ENCODE measurements at regions not wholly inside any gene's neighbourhood (a gene's known extent, or its start where the extent isn't known, plus 50 kb on each side); places are given as distances from the start of the nearest gene placed in this dataset.

- peaks cover 13% of the 10 kb centered on the region for H3K9me3 Mint-ChIP-seq
- Histone ChIP-seq H4K20me1 (ENCODE audit: low read depth) (no peaks in the 10 kb centered on the region), H3K79me2 (ENCODE audit: low read depth) (no peaks in the 10 kb centered on the region), H3K4me3 (no peak overlapping the region), H3K4me1 (no peaks in the 10 kb centered on the region), H3K27ac (no peak overlapping the region), H3K4me2 (no peak overlapping the region), H3K36me3 (no peaks in the 10 kb centered on the region), H2AFZ (replicated peaks) (peak overlapping the region; percentile 50), H3F3A (ENCODE audit: low read depth) (no peaks in the 10 kb centered on the region), H3K27me3 (no peaks in the 10 kb centered on the region), H3K9me3 (ENCODE audit: low read depth) (no peaks in the 10 kb centered on the region), H3K9ac (no peak overlapping the region)
- no peaks in the 10 kb centered on the region for H3K27me3 Mint-ChIP-seq (ENCODE audit: insufficient read depth, low read depth)
- DNase-seq (ENCODE audit: low spot score): no peak
- no peak overlapping the region for H3K27ac Mint-ChIP-seq
- H3K4me1 Mint-ChIP-seq: no peaks in the 10 kb centered on the region
- no peaks in the 10 kb centered on the region for H3K36me3 Mint-ChIP-seq
- TF ChIP-seq EZH2phosphoT487 (IDR thresholded peaks at IDR 0.05): no peak
- TF ChIP-seq CTCF (IDR thresholded peaks at IDR 0.05): no peak
- TF ChIP-seq EZH2 (IDR thresholded peaks at IDR 0.05): no peak
- no peak overlapping the region for H3K4me3 Mint-ChIP-seq
Measured at GRCh38 chr13:75120085-75120484, 361.9 kb downstream of the TBC1D4 start.

GRCh38 chr13:75115171-75115570 is 366.8 kb downstream of the TBC1D4 start:
- Histone ChIP-seq H3K27me3 (no peaks in the 10 kb centered on the region), H3K9me3 (ENCODE audit: low read depth) (no peaks in the 10 kb centered on the region), H3F3A (ENCODE audit: low read depth) (no peaks in the 10 kb centered on the region), H3K4me2 (no peak overlapping the region), H3K27ac (no peak overlapping the region), H3K79me2 (ENCODE audit: low read depth) (no peaks in the 10 kb centered on the region), H3K36me3 (no peaks in the 10 kb centered on the region), H4K20me1 (ENCODE audit: low read depth) (no peaks in the 10 kb centered on the region), H3K9ac (no peak overlapping the region), H3K4me1 (no peaks in the 10 kb centered on the region), H3K4me3 (no peak overlapping the region), H2AFZ (replicated peaks) (no peak overlapping the region)
- Mint-ChIP-seq H3K27me3 (ENCODE audit: insufficient read depth, low read depth) (no peaks in the 10 kb centered on the region), H3K4me3 (no peak overlapping the region), H3K27ac (no peak overlapping the region), H3K4me1 (no peaks in the 10 kb centered on the region), H3K36me3 (no peaks in the 10 kb centered on the region), H3K9me3 (peaks cover 39% of the 10 kb centered on the region)
- no peak for TF ChIP-seq EZH2 (IDR thresholded peaks at IDR 0.05)
- no peak for TF ChIP-seq EZH2phosphoT487 (IDR thresholded peaks at IDR 0.05)
- TF ChIP-seq CTCF (IDR thresholded peaks at IDR 0.05): no peak
- DNase-seq (ENCODE audit: low spot score): no peak

- H3K79me2 ChIP-seq (ENCODE audit: low read depth): no peaks in the 10 kb centered on the region
- Mint-ChIP-seq H3K36me3 (no peaks in the 10 kb centered on the region), H3K27me3 (ENCODE audit: insufficient read depth, low read depth) (no peaks in the 10 kb centered on the region), H3K4me3 (no peak overlapping the region), H3K27ac (peak overlapping the region; percentile 44), H3K9me3 (peaks cover 27% of the 10 kb centered on the region), H3K4me1 (peaks cover 37% of the 10 kb centered on the region)
- H3K4me1 ChIP-seq: peaks cover 14% of the 10 kb centered on the region
- H4K20me1 ChIP-seq (ENCODE audit: low read depth): no peaks in the 10 kb centered on the region
- no peak overlapping the region for H3K27ac ChIP-seq
- no peak overlapping the region for H3K4me2 ChIP-seq
- no peak overlapping the region for H3K4me3 ChIP-seq
- no peak for DNase-seq (ENCODE audit: low spot score)
- no peak overlapping the region for H3K9ac ChIP-seq
- H3K9me3 ChIP-seq (ENCODE audit: low read depth): no peaks in the 10 kb centered on the region
- no peaks in the 10 kb centered on the region for H3K36me3 ChIP-seq
- TF ChIP-seq EZH2phosphoT487 (IDR thresholded peaks at IDR 0.05) (no peak), CTCF (IDR thresholded peaks at IDR 0.05) (no peak), EZH2 (IDR thresholded peaks at IDR 0.05) (no peak)
- no peak overlapping the region for H2AFZ ChIP-seq (replicated peaks)
- no peaks in the 10 kb centered on the region for H3K27me3 ChIP-seq
- H3F3A ChIP-seq (ENCODE audit: low read depth): peaks cover 10% of the 10 kb centered on the region
Measured at GRCh38 chr13:75103976-75104375, 378.0 kb downstream of the TBC1D4 start.

Measured in neural progenitor cell (in vitro differentiated cells).